Endothelial cell (in vitro differentiated cells): ENCODE measurements at regions not wholly inside any gene's neighbourhood (a gene's known extent, or its start where the extent isn't known, plus 50 kb on each side); places are given as distances from the start of the nearest gene placed in this dataset.

Experiments used
- DNase-seq: peaks from one replicate; pipeline ENCODE4 v3.0.0; 2021; ENCODE audit warnings: low spot score
- H3K27ac Mint-ChIP-seq: one replicate; pipeline ENCODE4 v1.8.0; 2021; ENCODE audit warnings: mixed read lengths, inconsistent platforms; ENCODE audit not compliant: unreplicated experiment
- H3K27me3 Mint-ChIP-seq: one replicate; pipeline ENCODE4 v1.8.0; 2021; ENCODE audit warnings: mild to moderate bottlenecking, moderate library complexity, mixed read lengths, inconsistent platforms; ENCODE audit not compliant: unreplicated experiment
- H3K36me3 Mint-ChIP-seq: one replicate; pipeline ENCODE4 v1.8.0; 2021; ENCODE audit warnings: mild to moderate bottlenecking, low read depth, mixed read lengths, inconsistent platforms; ENCODE audit not compliant: unreplicated experiment
- H3K4me1 Mint-ChIP-seq: one replicate; pipeline ENCODE4 v1.8.0; 2021; ENCODE audit warnings: mild to moderate bottlenecking, mixed read lengths, inconsistent platforms; ENCODE audit not compliant: unreplicated experiment
- H3K4me3 Mint-ChIP-seq: one replicate; pipeline ENCODE4 v1.8.0; 2021; ENCODE audit warnings: mild to moderate bottlenecking, mixed read lengths, inconsistent platforms; ENCODE audit not compliant: unreplicated experiment
- H3K9me3 Mint-ChIP-seq: one replicate; pipeline ENCODE4 v1.8.0; 2021; ENCODE audit warnings: mixed read lengths, inconsistent platforms; ENCODE audit not compliant: unreplicated experiment
- CTCF ChIP-seq: fragments of 200-600 bp; sonication (generic); IDR thresholded peaks from one replicate; pipeline ENCODE4 v1.5.0; 2021; ENCODE audit warnings: antibody characterized with exemption; ENCODE audit not compliant: unreplicated experiment

DNA sequence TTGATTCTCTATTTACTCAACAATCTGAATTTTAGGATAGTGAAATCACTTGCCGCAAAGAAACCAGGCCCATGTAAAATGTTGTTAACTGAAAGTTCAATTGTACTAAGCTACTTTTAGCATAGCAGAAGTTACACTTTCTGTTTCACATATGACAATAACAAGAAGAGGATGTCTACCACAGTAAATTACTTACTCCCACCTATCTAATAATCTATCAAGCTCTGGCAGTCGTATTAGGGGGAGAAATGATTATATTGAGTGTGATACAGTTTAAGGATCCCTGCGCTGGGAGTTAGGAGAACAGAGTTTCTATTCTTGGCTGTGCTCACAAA lies 66.5 kb upstream of the CAND1 start:
- no peaks in the 10 kb centered on the region for H3K27me3 Mint-ChIP-seq
- no peaks in the 10 kb centered on the region for H3K4me1 Mint-ChIP-seq
- H3K36me3 Mint-ChIP-seq, result no peaks in the 10 kb centered on the region
- H3K27ac Mint-ChIP-seq, result no peak overlapping the region
- no peak overlapping the region for H3K4me3 Mint-ChIP-seq
- no peaks in the 10 kb centered on the region for H3K9me3 Mint-ChIP-seq
- DNase-seq, result no peak
- TF ChIP-seq CTCF, result no peak

DNA sequence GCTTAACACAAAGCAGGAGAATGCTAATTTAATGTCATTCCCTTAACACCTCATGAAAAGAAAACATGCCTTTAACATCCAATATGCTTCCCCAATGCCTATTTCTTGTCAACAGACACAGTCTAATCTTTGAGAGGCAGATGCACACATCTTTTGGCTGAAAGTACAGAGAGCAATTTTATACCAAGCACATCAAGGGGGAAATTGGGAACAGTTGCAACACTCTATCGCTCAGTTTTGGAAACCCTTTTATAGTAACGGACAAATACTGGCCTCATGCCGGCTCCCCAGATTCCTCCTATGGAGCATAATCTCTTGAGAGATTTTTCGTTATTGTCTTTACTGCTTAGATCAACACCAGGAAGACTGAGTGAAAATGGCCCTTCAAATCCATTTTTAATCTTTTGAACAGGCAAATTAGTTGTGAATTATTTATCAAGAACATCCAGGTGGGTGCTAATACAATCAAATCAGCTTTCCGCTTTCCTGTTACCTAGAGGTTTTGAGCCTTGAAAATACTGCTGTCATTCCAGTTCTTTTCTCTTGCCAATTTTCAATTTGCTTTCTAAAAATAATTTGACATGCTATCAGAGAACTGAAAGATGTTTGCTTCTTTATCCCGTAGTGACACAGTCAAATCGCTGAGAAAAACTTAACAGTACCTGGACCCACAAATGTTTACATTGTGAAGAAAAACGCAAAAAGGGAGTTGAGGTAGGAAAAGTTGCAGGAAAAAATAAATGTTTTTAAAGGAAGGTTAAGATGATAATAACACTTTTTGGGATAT lies 60.7 kb upstream of the CAND1 start:
- Mint-ChIP-seq H3K9me3 (no peaks in the 10 kb centered on the region), H3K4me3 (no peak overlapping the region), H3K4me1 (no peaks in the 10 kb centered on the region), H3K27me3 (no peaks in the 10 kb centered on the region), H3K36me3 (no peaks in the 10 kb centered on the region), H3K27ac (no peak overlapping the region)
- no peak for TF ChIP-seq CTCF
- DNase-seq, result no peak

GRCh38 chr12:67211029-67211428 lies 58.1 kb upstream of the CAND1 start:
- Mint-ChIP-seq H3K36me3 (no peaks in the 10 kb centered on the region), H3K27ac (no peak overlapping the region), H3K4me1 (no peaks in the 10 kb centered on the region), H3K27me3 (no peaks in the 10 kb centered on the region), H3K4me3 (no peak overlapping the region), H3K9me3 (no peaks in the 10 kb centered on the region)
- TF ChIP-seq CTCF, result no peak
- no peak for DNase-seq

- DNase-seq, result no peak
- Mint-ChIP-seq H3K27ac (no peak overlapping the region), H3K4me1 (no peaks in the 10 kb centered on the region), H3K4me3 (no peak overlapping the region), H3K36me3 (no peaks in the 10 kb centered on the region), H3K27me3 (no peaks in the 10 kb centered on the region), H3K9me3 (no peaks in the 10 kb centered on the region)
- TF ChIP-seq CTCF, result no peak
Measured at GRCh38 chr12:67211494-67211893, 57.7 kb upstream of the CAND1 start.

DNA sequence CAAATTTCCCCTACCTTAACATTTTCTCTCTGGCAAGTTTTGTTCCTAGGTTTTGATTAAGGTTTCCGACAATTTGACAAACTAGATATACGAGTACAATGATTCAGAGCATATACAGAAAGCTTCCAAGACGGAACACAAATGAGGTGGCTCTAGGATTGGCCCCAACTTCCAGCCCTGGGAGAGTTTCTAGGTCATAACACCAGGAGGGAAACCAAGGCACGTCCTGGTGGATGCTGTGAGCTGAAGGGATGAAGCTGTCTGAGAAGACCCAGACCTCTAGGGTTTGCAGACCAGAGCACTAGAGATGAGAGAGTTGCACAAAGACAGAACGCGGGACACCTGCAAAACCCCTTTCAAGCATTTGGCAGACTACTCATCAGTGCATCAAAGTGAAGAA lies 51.5 kb upstream of the CAND1 start:
- Mint-ChIP-seq H3K9me3 (no peaks in the 10 kb centered on the region), H3K36me3 (no peaks in the 10 kb centered on the region), H3K4me3 (no peak overlapping the region), H3K27ac (no peak overlapping the region), H3K27me3 (no peaks in the 10 kb centered on the region), H3K4me1 (no peaks in the 10 kb centered on the region)
- no peak for TF ChIP-seq CTCF
- no peak for DNase-seq
